ENCODE measurements at regions not wholly inside any gene's neighbourhood (a gene's known extent, or its start where the extent isn't known, plus 50 kb on each side); places are given as distances from the start of the nearest gene placed in this dataset.

DNA sequence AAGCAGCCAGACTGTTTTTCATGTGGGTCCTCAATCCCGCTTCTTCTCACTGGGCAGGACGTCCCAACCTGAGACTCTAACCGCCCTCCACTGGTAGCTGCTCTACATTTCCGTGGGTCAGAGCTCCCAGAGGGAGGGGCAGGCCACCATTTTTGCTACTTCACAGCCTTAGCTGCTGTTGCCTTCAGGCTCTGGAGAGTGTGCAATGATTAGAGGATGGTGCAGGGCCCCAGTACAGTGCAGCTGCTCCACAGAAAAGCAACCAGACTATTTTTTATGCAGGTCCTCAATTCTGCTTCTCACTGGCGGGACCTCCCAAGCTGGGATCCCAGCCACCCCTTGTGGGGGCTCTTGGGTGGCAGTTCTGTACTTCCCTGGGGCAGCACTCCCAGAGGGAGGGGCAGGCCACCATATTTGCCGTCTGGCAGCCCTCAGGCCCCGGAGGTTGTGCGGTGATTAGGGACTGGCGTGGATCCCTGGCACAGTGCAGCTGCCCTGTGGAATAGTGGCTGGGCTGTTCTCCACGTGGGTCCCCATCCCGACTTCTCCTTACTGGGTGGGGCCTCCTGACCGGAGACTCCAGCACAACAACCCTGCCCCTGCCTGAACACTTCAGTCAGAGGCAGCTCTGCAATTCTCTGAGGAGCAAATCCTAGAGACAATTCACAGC is 647.6 kb upstream of the PKN2 start:
- TF ChIP-seq, protein P1, sequence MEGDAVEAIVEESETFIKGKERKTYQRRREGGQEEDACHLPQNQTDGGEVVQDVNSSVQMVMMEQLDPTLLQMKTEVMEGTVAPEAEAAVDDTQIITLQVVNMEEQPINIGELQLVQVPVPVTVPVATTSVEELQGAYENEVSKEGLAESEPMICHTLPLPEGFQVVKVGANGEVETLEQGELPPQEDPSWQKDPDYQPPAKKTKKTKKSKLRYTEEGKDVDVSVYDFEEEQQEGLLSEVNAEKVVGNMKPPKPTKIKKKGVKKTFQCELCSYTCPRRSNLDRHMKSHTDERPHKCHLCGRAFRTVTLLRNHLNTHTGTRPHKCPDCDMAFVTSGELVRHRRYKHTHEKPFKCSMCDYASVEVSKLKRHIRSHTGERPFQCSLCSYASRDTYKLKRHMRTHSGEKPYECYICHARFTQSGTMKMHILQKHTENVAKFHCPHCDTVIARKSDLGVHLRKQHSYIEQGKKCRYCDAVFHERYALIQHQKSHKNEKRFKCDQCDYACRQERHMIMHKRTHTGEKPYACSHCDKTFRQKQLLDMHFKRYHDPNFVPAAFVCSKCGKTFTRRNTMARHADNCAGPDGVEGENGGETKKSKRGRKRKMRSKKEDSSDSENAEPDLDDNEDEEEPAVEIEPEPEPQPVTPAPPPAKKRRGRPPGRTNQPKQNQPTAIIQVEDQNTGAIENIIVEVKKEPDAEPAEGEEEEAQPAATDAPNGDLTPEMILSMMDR (IDR thresholded peaks at IDR 0.05): no peak
- TF ChIP-seq POLR2AphosphoS5 (IDR thresholded peaks at IDR 0.05; ENCODE audit: low read depth, low read length): no peak

Data from Panc1 (cell line).